NCI-H524 treated with DMSO at 0.1 percent for 48 hours (cell line): ENCODE measurements at regions not wholly inside any gene's neighbourhood (a gene's known extent, or its start where the extent isn't known, plus 50 kb on each side); places are given as distances from the start of the nearest gene placed in this dataset.
A peak's percentile ranks its signal among the peaks of the same experiment; 100 is the strongest.
"Not testable (repeated sequence)": the region's sequence is repeated elsewhere in the genome, so short reads cannot be mapped to it uniquely, and the experiment has no call there.

ENCODE experiments used
- DNase-seq: peaks from one replicate; lab custom pipeline; 2025; lab: John Stamatoyannopoulos, UW

- DNase-seq, result no peak
Measured at GRCh38 chr18:37844209-37844970, 278.8 kb upstream of the CELF4 start.

GRCh38 chr18:37838083-37838482 lies 272.5 kb upstream of the CELF4 start:
- no peak for DNase-seq

- no peak for DNase-seq
Measured at GRCh38 chr18:37836071-37836970, 270.7 kb upstream of the CELF4 start.

GRCh38 chr18:37832010-37832695 lies 266.6 kb upstream of the CELF4 start:
- DNase-seq, result not testable (repeated sequence)

GRCh38 chr18:37812961-37813360 lies 247.4 kb upstream of the CELF4 start:
- DNase-seq, result no peak

- DNase-seq, result no peak
Measured at GRCh38 chr18:37805773-37806404, 240.3 kb upstream of the CELF4 start.

GRCh38 chr18:37796823-37797349 lies 231.3 kb upstream of the CELF4 start:
- DNase-seq, result no peak

GRCh38 chr18:37787452-37787851 lies 221.9 kb upstream of the CELF4 start:
- no peak for DNase-seq

- no peak for DNase-seq
Measured at GRCh38 chr18:37783771-37784170, 218.2 kb upstream of the CELF4 start.

GRCh38 chr18:37779220-37779619 lies 213.6 kb upstream of the CELF4 start:
- peak; percentile 18 for DNase-seq

GRCh38 chr18:37778417-37779165 lies 213.0 kb upstream of the CELF4 start:
- DNase-seq, result peak; percentile 4

GRCh38 chr18:37769826-37770225 lies 204.2 kb upstream of the CELF4 start:
- no peak for DNase-seq

GRCh38 chr18:37764541-37765288 lies 199.1 kb upstream of the CELF4 start:
- no peak for DNase-seq

GRCh38 chr18:37762076-37762621 lies 196.6 kb upstream of the CELF4 start:
- DNase-seq, result no peak

GRCh38 chr18:37754141-37754540 lies 188.5 kb upstream of the CELF4 start:
- no peak for DNase-seq

- peak; percentile 51 for DNase-seq
Measured at GRCh38 chr18:37742436-37742835, 176.8 kb upstream of the CELF4 start.

- DNase-seq, result no peak
Measured at GRCh38 chr18:37741032-37741623, 175.5 kb upstream of the CELF4 start.

- DNase-seq, result no peak
Measured at GRCh38 chr18:37734406-37734805, 168.8 kb upstream of the CELF4 start.

- no peak for DNase-seq
Measured at GRCh38 chr18:37729716-37730115, 164.1 kb upstream of the CELF4 start.

GRCh38 chr18:37724206-37724605 lies 158.6 kb upstream of the CELF4 start:
- no peak for DNase-seq
